Breast epithelium (tissue), 3 donors: ENCODE measurements at regions not wholly inside any gene's neighbourhood (a gene's known extent, or its start where the extent isn't known, plus 50 kb on each side); places are given as distances from the start of the nearest gene placed in this dataset.

Experiments used
- POLR2A ChIP-seq: fragments of 450-650 bp; IDR thresholded peaks from one replicate; pipeline ENCODE4 v1.6.1; 2016; ENCODE audit warnings: antibody characterized with exemption, mild to moderate bottlenecking, moderate library complexity
- POLR2AphosphoS5 ChIP-seq, 3 donors: sonication (generic); formaldehyde crosslinking; IDR thresholded peaks; one replicate each; pipeline ENCODE4 v1.6.1; 2017; ENCODE audit warnings: antibody characterized with exemption in 3 of 3
- TF ChIP-seq, protein P1 (sequence below), 3 donors: fragments of 450-650 bp; IDR thresholded peaks; one replicate each; pipeline ENCODE4 v1.5.1; 2016 to 2017; ENCODE audit warnings: antibody characterized with exemption in 3 of 3, mild to moderate bottlenecking in 3 of 3, moderate library complexity in 3 of 3

DNA sequence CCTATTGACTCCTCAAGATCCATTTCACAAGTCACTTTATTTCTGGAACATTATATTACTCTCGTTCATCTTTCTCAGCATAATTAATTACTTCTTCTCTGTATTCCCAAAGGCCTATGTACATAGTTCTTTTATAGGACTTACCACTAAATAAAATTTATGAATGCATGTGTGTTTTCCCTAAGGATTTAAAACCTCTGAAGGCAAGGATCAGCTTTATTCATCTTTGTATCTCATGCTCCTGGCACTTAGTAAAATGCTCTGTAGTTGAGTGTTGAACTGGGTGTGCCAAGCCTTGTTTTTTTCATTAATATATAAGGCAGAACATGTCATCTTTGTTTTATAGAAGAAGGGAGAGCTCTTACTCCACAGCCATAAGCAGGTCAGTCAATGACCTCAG, 194.1 kb upstream of the ZPLD1 start:
- TF ChIP-seq, protein P1, sequence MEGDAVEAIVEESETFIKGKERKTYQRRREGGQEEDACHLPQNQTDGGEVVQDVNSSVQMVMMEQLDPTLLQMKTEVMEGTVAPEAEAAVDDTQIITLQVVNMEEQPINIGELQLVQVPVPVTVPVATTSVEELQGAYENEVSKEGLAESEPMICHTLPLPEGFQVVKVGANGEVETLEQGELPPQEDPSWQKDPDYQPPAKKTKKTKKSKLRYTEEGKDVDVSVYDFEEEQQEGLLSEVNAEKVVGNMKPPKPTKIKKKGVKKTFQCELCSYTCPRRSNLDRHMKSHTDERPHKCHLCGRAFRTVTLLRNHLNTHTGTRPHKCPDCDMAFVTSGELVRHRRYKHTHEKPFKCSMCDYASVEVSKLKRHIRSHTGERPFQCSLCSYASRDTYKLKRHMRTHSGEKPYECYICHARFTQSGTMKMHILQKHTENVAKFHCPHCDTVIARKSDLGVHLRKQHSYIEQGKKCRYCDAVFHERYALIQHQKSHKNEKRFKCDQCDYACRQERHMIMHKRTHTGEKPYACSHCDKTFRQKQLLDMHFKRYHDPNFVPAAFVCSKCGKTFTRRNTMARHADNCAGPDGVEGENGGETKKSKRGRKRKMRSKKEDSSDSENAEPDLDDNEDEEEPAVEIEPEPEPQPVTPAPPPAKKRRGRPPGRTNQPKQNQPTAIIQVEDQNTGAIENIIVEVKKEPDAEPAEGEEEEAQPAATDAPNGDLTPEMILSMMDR (IDR thresholded peaks at IDR 0.05), result no peak
- TF ChIP-seq POLR2AphosphoS5 (IDR thresholded peaks at IDR 0.05) (no peak), POLR2A (no peak)
